Fibroblast of lung (primary cell): ENCODE measurements at regions not wholly inside any gene's neighbourhood (a gene's known extent, or its start where the extent isn't known, plus 50 kb on each side); places are given as distances from the start of the nearest gene placed in this dataset.

ENCODE experiments used
- CTCF ChIP-seq, 2 donors: IDR thresholded peaks in 1 of 2; conservative IDR thresholded peaks in 1 of 2; 1 replicate in 1 of 2; 2 replicates in 1 of 2; pipeline ENCODE4 v1.5.1; 2011 to 2012; ENCODE audit warnings: low read length in 2 of 2, control low read depth in 1 of 2, inconsistent platforms in 1 of 2, low read depth in 1 of 2, mild to moderate bottlenecking in 1 of 2
- EZH2 ChIP-seq: IDR thresholded peaks from 2 replicates; pipeline ENCODE4 v1.5.1; 2012; ENCODE audit warnings: low read length, control low read depth, mild to moderate bottlenecking; ENCODE audit errors: missing control alignments

DNA sequence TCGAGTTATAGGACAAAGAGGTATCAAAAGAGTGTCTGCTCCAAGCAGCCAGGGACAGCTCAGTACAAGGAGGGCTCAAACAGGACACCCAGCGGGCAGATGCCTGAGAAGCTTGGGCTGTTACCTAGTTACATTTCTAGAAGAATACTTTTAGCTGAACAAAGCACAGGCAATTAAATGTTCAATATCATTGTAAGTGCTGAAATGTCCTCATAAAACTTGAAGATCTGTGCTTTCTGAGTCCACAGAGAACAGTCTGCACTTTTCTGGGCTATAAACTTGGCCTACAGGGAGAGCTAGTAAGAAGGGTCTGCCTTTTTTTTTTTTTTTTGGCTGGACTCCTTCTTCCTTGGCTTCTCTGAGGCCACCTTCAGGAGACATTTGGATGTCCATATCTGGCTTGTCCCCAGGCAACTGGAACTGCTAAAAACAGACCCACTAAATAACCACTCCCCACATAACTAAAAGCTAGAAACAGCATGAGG, 123.2 kb downstream of the SLC16A9 start:
- TF ChIP-seq CTCF (conservative IDR thresholded peaks at IDR 0.05 in 1 of 2, IDR thresholded peaks at IDR 0.05 in 1 of 2; ENCODE audit: low read depth in 1 of 2, low read length in 2 of 2): no peak
- no peak for TF ChIP-seq EZH2
